ENCODE measurements at regions not wholly inside any gene's neighbourhood (a gene's known extent, or its start where the extent isn't known, plus 50 kb on each side); places are given as distances from the start of the nearest gene placed in this dataset.

DNA sequence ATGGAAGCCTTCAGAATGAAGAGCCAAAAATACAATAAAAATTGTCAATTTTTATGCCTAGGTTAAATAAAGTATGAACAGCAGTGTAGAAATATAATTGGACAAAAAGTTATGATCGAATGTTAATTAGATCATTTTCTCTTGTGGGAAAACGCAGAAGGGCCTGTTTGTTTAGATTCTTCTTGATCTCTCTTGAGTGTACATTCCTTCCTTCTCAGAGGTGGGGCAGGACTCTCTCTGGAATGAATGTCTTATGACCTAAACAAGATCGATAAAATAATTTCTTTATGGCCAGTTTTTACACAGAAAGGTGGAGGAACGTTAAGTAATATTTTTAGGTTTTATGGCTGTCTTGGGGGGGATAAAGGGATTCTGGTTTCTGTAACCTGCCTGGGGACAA lies 500.1 kb upstream of the MARCKS start:
- TF ChIP-seq, protein P1, sequence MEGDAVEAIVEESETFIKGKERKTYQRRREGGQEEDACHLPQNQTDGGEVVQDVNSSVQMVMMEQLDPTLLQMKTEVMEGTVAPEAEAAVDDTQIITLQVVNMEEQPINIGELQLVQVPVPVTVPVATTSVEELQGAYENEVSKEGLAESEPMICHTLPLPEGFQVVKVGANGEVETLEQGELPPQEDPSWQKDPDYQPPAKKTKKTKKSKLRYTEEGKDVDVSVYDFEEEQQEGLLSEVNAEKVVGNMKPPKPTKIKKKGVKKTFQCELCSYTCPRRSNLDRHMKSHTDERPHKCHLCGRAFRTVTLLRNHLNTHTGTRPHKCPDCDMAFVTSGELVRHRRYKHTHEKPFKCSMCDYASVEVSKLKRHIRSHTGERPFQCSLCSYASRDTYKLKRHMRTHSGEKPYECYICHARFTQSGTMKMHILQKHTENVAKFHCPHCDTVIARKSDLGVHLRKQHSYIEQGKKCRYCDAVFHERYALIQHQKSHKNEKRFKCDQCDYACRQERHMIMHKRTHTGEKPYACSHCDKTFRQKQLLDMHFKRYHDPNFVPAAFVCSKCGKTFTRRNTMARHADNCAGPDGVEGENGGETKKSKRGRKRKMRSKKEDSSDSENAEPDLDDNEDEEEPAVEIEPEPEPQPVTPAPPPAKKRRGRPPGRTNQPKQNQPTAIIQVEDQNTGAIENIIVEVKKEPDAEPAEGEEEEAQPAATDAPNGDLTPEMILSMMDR (IDR thresholded peaks at IDR 0.05) = no peak
- TF ChIP-seq POLR2A (IDR thresholded peaks at IDR 0.05) = no peak
